HCT116 (cell line): ENCODE measurements at regions not wholly inside any gene's neighbourhood (a gene's known extent, or its start where the extent isn't known, plus 50 kb on each side); places are given as distances from the start of the nearest gene placed in this dataset.

Experiments
- ATAC-seq: fragments of 200-7000 bp; cut with Tn5 transposase; 2 replicates; pipeline ENCODE4 v1.9.1; 2020; ENCODE audit warnings: mild to moderate bottlenecking, moderate library complexity
- BruUV-seq: library from RNA; stranded (reverse); fragments of 400-500 nt; replicated peaks from 2 replicates; lab custom pipeline; 2021; lab: Mats Ljungman, UMichigan
- CTCF ChIA-PET: fragments of 300-600 bp; sonication (Branson Sonifier 250); formaldehyde crosslinking; loops from one replicate; lab custom pipeline; 2021; ENCODE audit warnings: antibody characterized with exemption; lab: Charles Lee
- POLR2A ChIA-PET: fragments of 300-600, 350-600 bp; sonication (Branson Sonifier 250); formaldehyde crosslinking; loops from one replicate; lab custom pipeline; 2021; ENCODE audit warnings: antibody characterized with exemption; lab: Charles Lee
- RAD21 ChIA-PET, 2 experiments: fragments of 300-600 bp; sonication (Branson Sonifier 250); formaldehyde crosslinking; loops; one replicate each; lab custom pipeline; 2023; ENCODE audit warnings: low total read pairs in 2 of 2; ENCODE audit not compliant: uncharacterized antibody in 2 of 2, unreplicated experiment in 2 of 2, low non-redundant PET in 1 of 2; lab: Charles Lee
- DNase-seq: peaks from one replicate; pipeline ENCODE4 v3.0.0-alpha.2; 2010; ENCODE audit warnings: low read depth, low spot score
- H2AFZ ChIP-seq: fragments of 200-600 bp; shearing (Covaris generic), sonication (generic); 2 replicates; pipeline ENCODE4 v1.6.1; 2017; ENCODE audit warnings: low read depth, mixed run types, mixed read lengths, antibody characterized with exemption, low read length; ENCODE audit not compliant: poor library complexity, severe bottlenecking
- H3K27ac ChIP-seq: 2 replicates; pipeline ENCODE4 v1.5.1; 2012; ENCODE audit warnings: low read depth, low read length
- H3K27me3 ChIP-seq: fragments of 200-600 bp; sonication (generic); 2 replicates; pipeline ENCODE4 v1.6.1; 2016; ENCODE audit warnings: mixed run types, low read length, mixed read lengths; ENCODE audit not compliant: insufficient read depth
- H3K36me3 ChIP-seq, 2 experiments: fragments of 200-500 bp in 1 of 2; fragments of 200-600 bp in 1 of 2; sonication (Bioruptor generic) in 1 of 2; sonication (generic) in 1 of 2; 2 replicates each; pipeline versions ENCODE4 v1.5.1 to v1.6.1; 2014 to 2016; ENCODE audit warnings: low read length in 2 of 2, inconsistent platforms in 1 of 2, mixed read lengths in 1 of 2, mixed run types in 1 of 2; ENCODE audit not compliant: insufficient read depth in 2 of 2, control insufficient read depth in 1 of 2
- H3K4me1 ChIP-seq, 2 experiments: fragments of 200-600 bp in 1 of 2; sonication (generic) in 1 of 2; 2 replicates each; pipeline versions ENCODE4 v1.5.1 to v1.6.1; 2012 to 2017; ENCODE audit warnings: low read length in 2 of 2, inconsistent platforms in 1 of 2, mild to moderate bottlenecking in 1 of 2, mixed read lengths in 1 of 2, mixed run types in 1 of 2, moderate library complexity in 1 of 2; ENCODE audit not compliant: insufficient read depth in 2 of 2, control insufficient read depth in 1 of 2
- H3K4me2 ChIP-seq: fragments of 200-600 bp; sonication (generic); 2 replicates; pipeline ENCODE4 v1.6.1; 2017; ENCODE audit warnings: mixed run types, low read length, mixed read lengths
- H3K4me3 ChIP-seq, 2 experiments: fragments of 200-600 bp in 1 of 2; sonication (generic) in 1 of 2; replicated peaks in 1 of 2; 2 replicates each; pipeline ENCODE4 v1.5.1; 2011 to 2016; ENCODE audit warnings: low read length in 2 of 2, control low read depth in 1 of 2, low read depth in 1 of 2, mild to moderate bottlenecking in 1 of 2, mixed read lengths in 1 of 2, mixed run types in 1 of 2
- H3K79me2 ChIP-seq: fragments of 200-600 bp; sonication (generic); 2 replicates; pipeline ENCODE4 v1.6.1; 2017; ENCODE audit warnings: mild to moderate bottlenecking, mixed run types, low read length, moderate library complexity, mixed read lengths; ENCODE audit not compliant: insufficient read depth
- H3K9ac ChIP-seq: fragments of 200-600 bp; sonication (generic); 2 replicates; pipeline ENCODE4 v1.6.1; 2016; ENCODE audit warnings: low read length, mixed read lengths
- H3K9me2 ChIP-seq: fragments of 200-600 bp; sonication (generic), shearing (Covaris generic); 2 replicates; pipeline ENCODE4 v1.6.1; 2017; ENCODE audit warnings: mixed run types, mild to moderate bottlenecking, moderate library complexity; ENCODE audit not compliant: insufficient read depth
- H3K9me3 ChIP-seq, 2 experiments: fragments of 200-500 bp in 1 of 2; fragments of 200-600 bp in 1 of 2; sonication (Bioruptor generic) in 1 of 2; sonication (generic) in 1 of 2; 2 replicates each; pipeline ENCODE4 v1.6.1; 2014 to 2017; ENCODE audit warnings: low read length in 2 of 2, mixed read lengths in 2 of 2, inconsistent platforms in 1 of 2, low read depth in 1 of 2, mild to moderate bottlenecking in 1 of 2, mixed run types in 1 of 2, moderate library complexity in 1 of 2; ENCODE audit not compliant: control insufficient read depth in 1 of 2, insufficient read depth in 1 of 2
- H4K20me1 ChIP-seq: fragments of 200-600 bp; sonication (generic), shearing (Covaris generic); 2 replicates; pipeline ENCODE4 v1.6.1; 2017; ENCODE audit warnings: mixed run types, mild to moderate bottlenecking, moderate library complexity; ENCODE audit not compliant: insufficient read depth
- ATF3 ChIP-seq: IDR thresholded peaks from 2 replicates; pipeline ENCODE4 v1.6.1; 2012
- REST ChIP-seq: IDR thresholded peaks from 2 replicates; pipeline ENCODE4 v1.6.1; 2012; ENCODE audit warnings: low read depth
- intact Hi-C: fragments of 100-400 bp; cut with micrococcal nuclease; formaldehyde crosslinking; loops from 2 replicates; pipeline ENCODE4 v1.10.0; 2022

GRCh38 chr6:105503641-105504040 is 100.8 kb upstream of the PREP start:
- CTCF ChIA-PET: no interaction called here
- no peak for ATAC-seq

More at GRCh38 chr6:105503641-105504040, 100.8 kb upstream of the PREP start:
- ChIA-PET POLR2A (no interaction called here), RAD21 (no interaction called here)
- Histone ChIP-seq H3K4me1 (no peaks in the 10 kb centered on the region), H3K36me3 (no peaks in the 10 kb centered on the region), H3K9ac (no peak overlapping the region), H3K27ac (no peak overlapping the region), H3K9me3 (no peaks in the 10 kb centered on the region), H3K27me3 (no peaks in the 10 kb centered on the region), H3K4me2 (no peak overlapping the region), H3K79me2 (no peaks in the 10 kb centered on the region), H4K20me1 (no peaks in the 10 kb centered on the region), H3K4me3 (no peak overlapping the region), H3K9me2 (no peaks in the 10 kb centered on the region), H2AFZ (no peak overlapping the region)
- no peak for DNase-seq
- TF ChIP-seq REST (no peak), ATF3 (no peak)
- BruUV-seq: no TSS peak
- intact Hi-C loops: no loop called here
